MCF 10A (cell line): ENCODE measurements at regions not wholly inside any gene's neighbourhood (a gene's known extent, or its start where the extent isn't known, plus 50 kb on each side); places are given as distances from the start of the nearest gene placed in this dataset.
A peak's percentile ranks its signal among the peaks of the same experiment; 100 is the strongest.

Source experiments
- BruUV-seq: library from RNA; stranded (reverse); fragments of 400-500 nt; replicated peaks from 2 replicates; lab custom pipeline; 2021; lab: Mats Ljungman, UMichigan
- CTCF ChIA-PET: fragments of 300-600 bp; sonication (Branson Sonifier 250); formaldehyde crosslinking; extraction: SDS; loops from one replicate; lab custom pipeline; 2021; ENCODE audit warnings: antibody characterized with exemption, inconsistent platforms; lab: Yijun Ruan, JAX
- POLR2A ChIA-PET: fragments of 300-600, 350-650 bp; sonication (Branson Sonifier 250); formaldehyde crosslinking; extraction: SDS; loops from one replicate; lab custom pipeline; 2020; ENCODE audit warnings: antibody characterized with exemption, inconsistent platforms; lab: Yijun Ruan, JAX
- DNase-seq: peaks from one replicate; pipeline ENCODE4 v3.0.0-alpha.2; 2018; ENCODE audit not compliant: unreplicated experiment
- H3K27ac Mint-ChIP-seq: one replicate; pipeline ENCODE4 v1.8.0; 2022; ENCODE audit warnings: mild to moderate bottlenecking, low read depth, mixed read lengths; ENCODE audit not compliant: unreplicated experiment
- H3K27me3 Mint-ChIP-seq: one replicate; pipeline ENCODE4 v1.8.0; 2022; ENCODE audit warnings: mixed read lengths; ENCODE audit not compliant: insufficient read depth, unreplicated experiment
- H3K36me3 Mint-ChIP-seq: one replicate; pipeline ENCODE4 v1.8.0; 2022; ENCODE audit warnings: mild to moderate bottlenecking, moderate library complexity, mixed read lengths; ENCODE audit not compliant: insufficient read depth, unreplicated experiment
- H3K4me1 Mint-ChIP-seq: one replicate; pipeline ENCODE4 v1.8.0; 2022; ENCODE audit warnings: mixed read lengths; ENCODE audit not compliant: insufficient read depth, unreplicated experiment
- H3K4me3 Mint-ChIP-seq: one replicate; pipeline ENCODE4 v1.8.0; 2022; ENCODE audit warnings: mild to moderate bottlenecking, moderate library complexity, mixed read lengths; ENCODE audit not compliant: unreplicated experiment
- H3K9me3 Mint-ChIP-seq: one replicate; pipeline ENCODE4 v1.8.0; 2022; ENCODE audit warnings: mixed read lengths; ENCODE audit not compliant: unreplicated experiment
- CTCF ChIP-seq: fragments of 200-600 bp; IDR thresholded peaks from one replicate; pipeline ENCODE4 v1.8.0; 2022; ENCODE audit warnings: antibody characterized with exemption, mild to moderate bottlenecking; ENCODE audit not compliant: unreplicated experiment
- intact Hi-C: fragments of 100-400 bp; cut with micrococcal nuclease; formaldehyde crosslinking; loops from 2 replicates; pipeline ENCODE4 v1.14.1; 2022

DNA sequence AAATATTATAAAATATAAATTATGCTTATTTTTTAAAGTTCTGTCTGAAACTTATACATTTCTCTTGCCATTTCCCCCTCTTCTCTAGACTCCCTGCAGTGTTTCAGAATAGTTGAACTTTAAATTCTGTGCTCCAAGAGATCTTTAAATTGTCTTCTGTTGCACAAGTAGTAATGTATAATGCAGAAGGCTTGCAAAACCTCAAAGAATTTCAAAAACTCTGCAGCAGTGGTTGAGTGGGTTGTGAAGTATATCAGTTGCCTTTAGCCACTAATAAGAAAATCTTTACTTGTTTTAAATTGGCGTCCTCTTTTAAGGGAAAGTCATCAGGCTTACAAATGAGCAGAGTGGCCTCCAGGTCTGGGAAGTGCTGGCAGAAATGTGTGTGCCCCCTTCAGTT lies 1153.3 kb upstream of the PABPC4L start:
- BruUV-seq: no TSS peak
- H3K9me3 Mint-ChIP-seq: no peaks in the 10 kb centered on the region
- H3K36me3 Mint-ChIP-seq: no peaks in the 10 kb centered on the region
- intact Hi-C loops: no loop called here
- H3K4me1 Mint-ChIP-seq: no peaks in the 10 kb centered on the region
- no peak for DNase-seq
- no peaks in the 10 kb centered on the region for H3K27me3 Mint-ChIP-seq
- ChIA-PET CTCF (no interaction called here), POLR2A (no interaction called here)
- H3K4me3 Mint-ChIP-seq: no peak overlapping the region
- H3K27ac Mint-ChIP-seq: no peak overlapping the region
- TF ChIP-seq CTCF: no peak

DNA sequence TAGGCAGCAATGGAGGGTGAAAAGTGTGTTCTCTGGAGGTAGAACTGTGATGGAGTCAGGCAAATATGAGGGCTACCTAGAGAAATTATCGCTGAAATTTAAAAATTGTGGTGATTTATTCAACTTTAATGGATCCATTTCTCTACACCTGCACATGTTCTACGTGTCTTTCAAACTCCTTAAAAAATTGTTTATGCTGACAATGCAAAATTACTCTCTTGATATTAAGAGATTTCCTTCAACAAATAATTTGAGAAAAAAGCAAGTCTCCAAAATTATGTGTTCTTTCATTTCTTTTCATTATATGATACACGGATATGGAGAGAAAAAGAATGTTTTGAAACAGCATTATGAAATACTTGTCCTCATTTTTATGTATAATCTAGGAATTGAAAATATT lies 1151.4 kb upstream of the PABPC4L start:
- TF ChIP-seq CTCF: no peak
- Mint-ChIP-seq H3K4me1 (no peaks in the 10 kb centered on the region), H3K9me3 (no peaks in the 10 kb centered on the region), H3K27ac (no peak overlapping the region), H3K27me3 (no peaks in the 10 kb centered on the region), H3K4me3 (no peak overlapping the region), H3K36me3 (no peaks in the 10 kb centered on the region)
- no TSS peak for BruUV-seq
- intact Hi-C loops: no loop called here
- POLR2A ChIA-PET: interaction anchor here (0.6 to 0.7 kb wide), 2 partner anchors 11 to 361 kb away, joined by 3 read pairs; no protein-coding TSS in a partner anchor
- no peak for DNase-seq
- CTCF ChIA-PET: no interaction called here

DNA sequence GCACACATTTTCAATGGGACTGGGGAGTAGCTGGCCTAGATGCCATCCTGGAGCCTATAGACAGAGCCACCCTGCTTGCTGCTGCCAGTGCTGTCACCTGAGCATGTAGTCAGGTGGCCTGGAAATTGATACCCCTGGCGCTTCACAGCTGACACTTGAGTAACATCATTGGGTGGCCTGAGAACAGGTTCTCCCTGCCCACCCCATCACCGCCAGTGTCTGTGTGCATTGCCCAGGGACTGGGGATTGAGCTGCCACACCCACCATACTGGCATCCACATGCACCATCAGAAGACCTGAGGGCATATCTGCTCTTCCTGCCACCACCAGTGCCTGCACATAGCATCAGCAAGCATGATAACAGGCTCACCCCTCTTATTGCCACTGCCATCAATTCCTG lies 1142.9 kb upstream of the PABPC4L start:
- CTCF ChIA-PET: interaction anchor here (0.5 kb wide), 1 partner anchor 1140 kb away, joined by 3 read pairs; no protein-coding TSS in a partner anchor
- H3K27ac Mint-ChIP-seq: no peak overlapping the region

DNA sequence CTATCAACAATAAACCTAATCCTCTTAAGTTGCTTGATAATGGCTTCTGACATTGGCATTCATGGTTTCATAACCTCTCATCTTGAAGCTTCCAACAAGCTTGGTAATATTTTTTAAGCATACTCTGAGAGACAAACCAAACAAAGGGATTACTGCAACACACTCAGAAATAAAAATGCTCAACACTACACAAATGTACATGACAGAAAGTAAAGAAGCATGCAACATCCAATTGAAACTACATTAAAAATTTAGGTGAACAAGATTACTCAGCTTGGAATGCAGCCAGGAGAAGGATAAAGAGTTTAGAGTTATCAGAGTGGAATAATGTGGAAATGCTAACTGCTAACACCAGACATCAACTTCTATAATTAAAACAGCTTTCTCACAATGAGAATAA lies 1136.6 kb upstream of the PABPC4L start:
- no peaks in the 10 kb centered on the region for H3K4me1 Mint-ChIP-seq
- DNase-seq: peak; percentile 8
- POLR2A ChIA-PET: no interaction called here
- CTCF ChIA-PET: interaction anchor here (0.6 to 0.8 kb wide), 2 partner anchors 8 to 19 kb away, joined by 3 read pairs; no protein-coding TSS in a partner anchor
- TF ChIP-seq CTCF: no peak
- H3K4me3 Mint-ChIP-seq: no peak overlapping the region
- H3K27me3 Mint-ChIP-seq: no peaks in the 10 kb centered on the region
- no peak overlapping the region for H3K27ac Mint-ChIP-seq
- H3K9me3 Mint-ChIP-seq: no peaks in the 10 kb centered on the region
- intact Hi-C loops: no loop called here
- BruUV-seq: no TSS peak
- H3K36me3 Mint-ChIP-seq: no peaks in the 10 kb centered on the region

More for the DNA sequence above, 1142.9 kb upstream of the PABPC4L start:
- Mint-ChIP-seq H3K36me3 (no peaks in the 10 kb centered on the region), H3K4me1 (no peaks in the 10 kb centered on the region), H3K27me3 (no peaks in the 10 kb centered on the region), H3K9me3 (no peaks in the 10 kb centered on the region), H3K4me3 (no peak overlapping the region)
- TF ChIP-seq CTCF: no peak
- DNase-seq: no peak
- POLR2A ChIA-PET: no interaction called here
- intact Hi-C loops: no loop called here
- BruUV-seq: no TSS peak
